ENCODE measurements at regions not wholly inside any gene's neighbourhood (a gene's known extent, or its start where the extent isn't known, plus 50 kb on each side); places are given as distances from the start of the nearest gene placed in this dataset.

GRCh38 chr14:66403183-66403582 lies 83.0 kb upstream of the CCDC196 start:
- no peaks in the 10 kb centered on the region for H3K4me1 Mint-ChIP-seq (ENCODE audit: low read depth)
- no peaks in the 10 kb centered on the region for H3K9me3 Mint-ChIP-seq
- H3K4me3 Mint-ChIP-seq = no peak overlapping the region
- intact Hi-C loops (cut with micrococcal nuclease) = no loop called here
- H3K27ac Mint-ChIP-seq = no peak overlapping the region
- H3K36me3 Mint-ChIP-seq (ENCODE audit: low read depth) = no peaks in the 10 kb centered on the region
- H3K27me3 Mint-ChIP-seq = no peaks in the 10 kb centered on the region

GRCh38 chr14:66404051-66404545 lies 82.1 kb upstream of the CCDC196 start:
- Mint-ChIP-seq H3K4me1 (ENCODE audit: low read depth) (no peaks in the 10 kb centered on the region), H3K4me3 (no peak overlapping the region), H3K36me3 (ENCODE audit: low read depth) (no peaks in the 10 kb centered on the region), H3K9me3 (peaks cover 5% of the 10 kb centered on the region), H3K27me3 (no peaks in the 10 kb centered on the region), H3K27ac (no peak overlapping the region)
- intact Hi-C loops (cut with micrococcal nuclease) = no loop called here

- intact Hi-C loops (cut with micrococcal nuclease) = no loop called here
- H3K27ac Mint-ChIP-seq = no peak overlapping the region
- no peaks in the 10 kb centered on the region for H3K27me3 Mint-ChIP-seq
- no peaks in the 10 kb centered on the region for H3K36me3 Mint-ChIP-seq (ENCODE audit: low read depth)
- H3K9me3 Mint-ChIP-seq = peaks cover 8% of the 10 kb centered on the region
- no peak overlapping the region for H3K4me3 Mint-ChIP-seq
- H3K4me1 Mint-ChIP-seq (ENCODE audit: low read depth) = no peaks in the 10 kb centered on the region
Measured at GRCh38 chr14:66405158-66405557, 81.0 kb upstream of the CCDC196 start.

GRCh38 chr14:66413901-66414300 lies 72.3 kb upstream of the CCDC196 start:
- H3K27me3 Mint-ChIP-seq = no peaks in the 10 kb centered on the region
- intact Hi-C loops (cut with micrococcal nuclease) = no loop called here
- H3K36me3 Mint-ChIP-seq (ENCODE audit: low read depth) = no peaks in the 10 kb centered on the region
- peaks cover 4% of the 10 kb centered on the region for H3K9me3 Mint-ChIP-seq
- H3K4me3 Mint-ChIP-seq = no peak overlapping the region
- H3K4me1 Mint-ChIP-seq (ENCODE audit: low read depth) = no peaks in the 10 kb centered on the region
- H3K27ac Mint-ChIP-seq = no peak overlapping the region

GRCh38 chr14:66414511-66414910 lies 71.7 kb upstream of the CCDC196 start:
- H3K27ac Mint-ChIP-seq = no peak overlapping the region
- H3K9me3 Mint-ChIP-seq = no peaks in the 10 kb centered on the region
- H3K4me1 Mint-ChIP-seq (ENCODE audit: low read depth) = no peaks in the 10 kb centered on the region
- H3K36me3 Mint-ChIP-seq (ENCODE audit: low read depth) = no peaks in the 10 kb centered on the region
- H3K27me3 Mint-ChIP-seq = no peaks in the 10 kb centered on the region
- intact Hi-C loops (cut with micrococcal nuclease) = no loop called here
- no peak overlapping the region for H3K4me3 Mint-ChIP-seq

GRCh38 chr14:66420251-66421006 lies 65.7 kb upstream of the CCDC196 start:
- Mint-ChIP-seq H3K27me3 (no peaks in the 10 kb centered on the region), H3K27ac (no peak overlapping the region), H3K4me1 (ENCODE audit: low read depth) (no peaks in the 10 kb centered on the region), H3K4me3 (no peak overlapping the region), H3K9me3 (no peaks in the 10 kb centered on the region), H3K36me3 (ENCODE audit: low read depth) (no peaks in the 10 kb centered on the region)
- intact Hi-C loops (cut with micrococcal nuclease) = no loop called here

GRCh38 chr14:66421990-66422946 lies 63.9 kb upstream of the CCDC196 start:
- Mint-ChIP-seq H3K36me3 (ENCODE audit: low read depth) (no peaks in the 10 kb centered on the region), H3K9me3 (no peaks in the 10 kb centered on the region), H3K27ac (no peak overlapping the region), H3K4me3 (no peak overlapping the region), H3K4me1 (ENCODE audit: low read depth) (no peaks in the 10 kb centered on the region), H3K27me3 (no peaks in the 10 kb centered on the region)
- intact Hi-C loops (cut with micrococcal nuclease) = no loop called here

GRCh38 chr14:66425402-66425801 lies 60.8 kb upstream of the CCDC196 start:
- no peaks in the 10 kb centered on the region for H3K27me3 Mint-ChIP-seq
- H3K9me3 Mint-ChIP-seq = no peaks in the 10 kb centered on the region
- H3K4me1 Mint-ChIP-seq (ENCODE audit: low read depth) = no peaks in the 10 kb centered on the region
- no peaks in the 10 kb centered on the region for H3K36me3 Mint-ChIP-seq (ENCODE audit: low read depth)
- intact Hi-C loops (cut with micrococcal nuclease) = no loop called here
- H3K27ac Mint-ChIP-seq = no peak overlapping the region
- H3K4me3 Mint-ChIP-seq = no peak overlapping the region

- H3K4me1 Mint-ChIP-seq (ENCODE audit: low read depth) = no peaks in the 10 kb centered on the region
- no peaks in the 10 kb centered on the region for H3K9me3 Mint-ChIP-seq
Measured at GRCh38 chr14:66426451-66426850, 59.7 kb upstream of the CCDC196 start.

GRCh38 chr14:66432334-66432733 lies 53.8 kb upstream of the CCDC196 start:
- intact Hi-C loops (cut with micrococcal nuclease) = no loop called here
- Mint-ChIP-seq H3K27ac (no peak overlapping the region), H3K27me3 (no peaks in the 10 kb centered on the region), H3K4me3 (no peak overlapping the region), H3K9me3 (peaks cover 9% of the 10 kb centered on the region), H3K36me3 (ENCODE audit: low read depth) (no peaks in the 10 kb centered on the region), H3K4me1 (ENCODE audit: low read depth) (no peaks in the 10 kb centered on the region)

More at GRCh38 chr14:66426451-66426850, 59.7 kb upstream of the CCDC196 start:
- Mint-ChIP-seq H3K4me3 (no peak overlapping the region), H3K27ac (no peak overlapping the region), H3K36me3 (ENCODE audit: low read depth) (no peaks in the 10 kb centered on the region), H3K27me3 (no peaks in the 10 kb centered on the region)
- intact Hi-C loops (cut with micrococcal nuclease) = no loop called here

GRCh38 chr14:66434464-66434863 lies 51.7 kb upstream of the CCDC196 start:
- Mint-ChIP-seq H3K9me3 (peaks cover 20% of the 10 kb centered on the region), H3K27me3 (no peaks in the 10 kb centered on the region), H3K4me1 (ENCODE audit: low read depth) (no peaks in the 10 kb centered on the region), H3K27ac (no peak overlapping the region), H3K36me3 (ENCODE audit: low read depth) (no peaks in the 10 kb centered on the region), H3K4me3 (no peak overlapping the region)
- intact Hi-C loops (cut with micrococcal nuclease) = no loop called here

- Mint-ChIP-seq H3K36me3 (ENCODE audit: low read depth) (no peaks in the 10 kb centered on the region), H3K27me3 (no peaks in the 10 kb centered on the region), H3K4me1 (ENCODE audit: low read depth) (no peaks in the 10 kb centered on the region), H3K4me3 (no peak overlapping the region), H3K9me3 (peaks cover 32% of the 10 kb centered on the region), H3K27ac (no peak overlapping the region)
- intact Hi-C loops (cut with micrococcal nuclease) = no loop called here
Measured at GRCh38 chr14:66435683-66436082, 50.5 kb upstream of the CCDC196 start.
